Prostate gland (tissue), 2 donors: ENCODE measurements at regions not wholly inside any gene's neighbourhood (a gene's known extent, or its start where the extent isn't known, plus 50 kb on each side); places are given as distances from the start of the nearest gene placed in this dataset.
A peak's percentile ranks its signal among the peaks of the same experiment; 100 is the strongest.

ENCODE experiments used
- DNase-seq: peaks from one replicate; pipeline ENCODE4 v3.0.0-alpha.2; 2019; ENCODE audit warnings: low spot score
- H3K27ac ChIP-seq, 2 donors: fragments of 200-600 bp; sonication (generic); 2 replicates each; pipeline ENCODE4 v1.5.1; 2017 to 2019
- H3K27me3 ChIP-seq: fragments of 200-600 bp; sonication (generic); replicated peaks from 2 replicates; pipeline ENCODE4 v1.5.1; 2019; ENCODE audit not compliant: insufficient read depth
- H3K36me3 ChIP-seq, 2 donors: fragments of 200-600 bp; sonication (generic); 1 replicate in 1 of 2; 2 replicates in 1 of 2; pipeline versions ENCODE4 v1.5.1 to v1.8.1; 2017 to 2019
- H3K4me1 ChIP-seq: fragments of 200-600 bp; sonication (generic); replicated peaks from 2 replicates; pipeline ENCODE4 v1.5.1; 2019
- H3K4me3 ChIP-seq, 2 donors: fragments of 200-600 bp; sonication (generic); 2 replicates each; pipeline ENCODE4 v1.5.1; 2017 to 2019
- H3K9me3 ChIP-seq: fragments of 200-600 bp; sonication (generic); 2 replicates; pipeline ENCODE4 v1.5.1; 2017
- POLR2A ChIP-seq: fragments of 450-650 bp; IDR thresholded peaks from one replicate; pipeline ENCODE4 v1.6.1; 2016; ENCODE audit warnings: antibody characterized with exemption, mild to moderate bottlenecking
- POLR2AphosphoS5 ChIP-seq: sonication (generic); formaldehyde crosslinking; IDR thresholded peaks from one replicate; pipeline ENCODE4 v1.6.1; 2017; ENCODE audit warnings: antibody characterized with exemption
- WGBS: methylation state at CpG from one replicate; pipeline ENCODE4 v1.1.5; 2018; 5-methylcytosine and 5-hydroxymethylcytosine counted together
- intact Hi-C: fragments of 100-400 bp; cut with DNase I; formaldehyde crosslinking; loops from one replicate; pipeline ENCODE4 v1.14.2; 2022
- TF ChIP-seq, protein P1 (sequence below), 4 experiments: fragments of 200-600 bp in 2 of 4; fragments of 450-650 bp in 2 of 4; sonication (generic) in 2 of 4; IDR thresholded peaks; 1 replicate in 3 of 4; 2 replicates in 1 of 4; pipeline ENCODE4 v1.5.1; 2016 to 2019; ENCODE audit warnings: antibody characterized with exemption in 4 of 4, mild to moderate bottlenecking in 2 of 4, moderate library complexity in 2 of 4

DNA sequence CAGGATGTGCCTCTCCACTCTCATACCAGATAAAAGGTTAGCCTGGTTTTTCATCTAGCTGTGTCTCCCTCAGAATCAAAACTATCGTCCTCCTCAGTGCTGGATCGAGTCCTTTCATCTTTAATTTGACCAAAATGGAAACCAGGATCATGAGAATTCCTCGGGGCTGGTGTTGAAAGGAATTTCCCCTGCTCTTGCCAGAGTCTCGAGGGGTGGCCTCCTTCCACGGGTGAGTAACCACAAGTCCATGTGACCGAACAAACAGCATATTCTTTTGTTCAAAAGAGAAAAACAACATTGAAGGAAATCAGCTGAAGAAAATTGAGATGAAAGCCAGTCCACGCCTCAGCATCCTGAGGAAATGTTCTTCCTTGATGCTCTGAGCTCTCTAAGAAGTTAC, 165.9 kb upstream of the CDYL start:
- 41% methylated on average over 7 of the region's 7 CpGs for WGBS
- DNase-seq = no peak
- Histone ChIP-seq H3K27ac (no peak overlapping the region), H3K4me3 (no peak overlapping the region), H3K4me1 (no peaks in the 10 kb centered on the region), H3K36me3 (no peaks in the 10 kb centered on the region), H3K27me3 (no peaks in the 10 kb centered on the region), H3K9me3 (no peaks in the 10 kb centered on the region)
- TF ChIP-seq POLR2A (no peak), POLR2AphosphoS5 (peak; percentile 11)
- TF ChIP-seq, protein P1, sequence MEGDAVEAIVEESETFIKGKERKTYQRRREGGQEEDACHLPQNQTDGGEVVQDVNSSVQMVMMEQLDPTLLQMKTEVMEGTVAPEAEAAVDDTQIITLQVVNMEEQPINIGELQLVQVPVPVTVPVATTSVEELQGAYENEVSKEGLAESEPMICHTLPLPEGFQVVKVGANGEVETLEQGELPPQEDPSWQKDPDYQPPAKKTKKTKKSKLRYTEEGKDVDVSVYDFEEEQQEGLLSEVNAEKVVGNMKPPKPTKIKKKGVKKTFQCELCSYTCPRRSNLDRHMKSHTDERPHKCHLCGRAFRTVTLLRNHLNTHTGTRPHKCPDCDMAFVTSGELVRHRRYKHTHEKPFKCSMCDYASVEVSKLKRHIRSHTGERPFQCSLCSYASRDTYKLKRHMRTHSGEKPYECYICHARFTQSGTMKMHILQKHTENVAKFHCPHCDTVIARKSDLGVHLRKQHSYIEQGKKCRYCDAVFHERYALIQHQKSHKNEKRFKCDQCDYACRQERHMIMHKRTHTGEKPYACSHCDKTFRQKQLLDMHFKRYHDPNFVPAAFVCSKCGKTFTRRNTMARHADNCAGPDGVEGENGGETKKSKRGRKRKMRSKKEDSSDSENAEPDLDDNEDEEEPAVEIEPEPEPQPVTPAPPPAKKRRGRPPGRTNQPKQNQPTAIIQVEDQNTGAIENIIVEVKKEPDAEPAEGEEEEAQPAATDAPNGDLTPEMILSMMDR (IDR thresholded peaks at IDR 0.05) = no peak
- intact Hi-C loops = no loop called here

DNA sequence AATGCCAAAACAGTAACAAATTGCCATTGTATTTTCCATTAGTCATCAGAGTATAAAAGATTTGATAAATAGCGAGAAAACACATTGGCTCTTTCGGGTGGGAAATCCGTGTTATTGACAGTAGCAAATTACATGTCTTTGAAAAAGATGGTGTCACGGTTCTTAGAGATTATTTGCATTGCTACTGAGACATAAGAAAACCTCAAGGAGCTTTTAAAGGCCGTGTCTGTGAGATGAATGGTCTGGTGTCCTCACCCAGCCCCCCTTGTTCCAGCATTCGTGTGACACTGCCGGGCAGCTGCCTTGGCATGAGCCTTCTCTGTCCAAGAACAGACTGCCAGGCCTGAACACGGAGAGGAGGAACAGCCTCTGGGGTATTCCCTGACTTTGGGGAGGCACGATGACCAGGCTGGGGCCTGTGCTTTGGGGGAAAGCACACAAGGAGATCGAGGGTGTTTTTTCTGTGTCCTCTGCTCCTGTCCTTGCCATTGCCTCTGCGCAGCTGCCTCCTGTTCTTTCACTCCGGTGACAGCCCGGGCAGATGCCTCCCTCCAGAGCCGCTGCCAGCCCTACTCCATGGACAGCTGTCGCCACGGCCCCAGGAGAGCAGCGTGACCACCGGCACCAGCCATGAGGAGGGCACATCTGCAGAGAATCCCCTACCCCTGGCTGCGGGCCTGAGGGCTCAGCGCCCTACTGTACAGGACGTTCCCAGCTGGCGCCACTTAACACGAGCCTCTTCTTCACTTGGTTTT, 167.7 kb upstream of the CDYL start:
- WGBS = 87% methylated on average over 22 of the region's 23 CpGs
- TF ChIP-seq, protein P1 (IDR thresholded peaks at IDR 0.05) = no peak
- TF ChIP-seq POLR2A = no peak
- no peak for TF ChIP-seq POLR2AphosphoS5
- H3K4me3 ChIP-seq = no peak overlapping the region
- H3K9me3 ChIP-seq = no peaks in the 10 kb centered on the region
- H3K27me3 ChIP-seq = no peaks in the 10 kb centered on the region
- intact Hi-C loops = no loop called here
- no peaks in the 10 kb centered on the region for H3K36me3 ChIP-seq
- no peak for DNase-seq
- H3K4me1 ChIP-seq = no peaks in the 10 kb centered on the region
- H3K27ac ChIP-seq = no peak overlapping the region

DNA sequence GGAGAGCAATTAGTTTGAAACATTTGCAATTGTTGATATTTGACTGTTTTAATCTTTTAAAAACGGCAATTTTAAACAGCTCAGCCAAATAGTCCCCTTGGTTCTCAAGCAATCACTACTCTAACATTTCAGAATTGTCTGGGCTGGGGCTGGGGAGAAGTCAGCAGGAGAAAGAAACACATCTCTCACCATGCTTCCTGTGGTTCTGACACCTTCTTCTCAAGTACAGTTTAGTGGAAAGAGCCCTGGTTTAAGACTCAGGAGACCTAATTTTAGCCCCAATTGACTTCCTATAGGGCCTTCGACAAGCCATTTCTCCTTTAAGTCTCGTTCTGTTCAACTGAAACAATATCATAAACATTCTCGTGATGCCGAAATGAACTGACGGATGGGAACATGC, 168.4 kb upstream of the CDYL start:
- no peak overlapping the region for H3K27ac ChIP-seq
- no peaks in the 10 kb centered on the region for H3K4me1 ChIP-seq
- intact Hi-C loops = no loop called here
- H3K27me3 ChIP-seq = no peaks in the 10 kb centered on the region
- H3K9me3 ChIP-seq = no peaks in the 10 kb centered on the region
- H3K4me3 ChIP-seq = no peak overlapping the region
- no peak for DNase-seq
- no peaks in the 10 kb centered on the region for H3K36me3 ChIP-seq
- WGBS = 70% methylated on average over 6 of the region's 6 CpGs
- no peak for TF ChIP-seq POLR2A
- TF ChIP-seq POLR2AphosphoS5 = no peak
- TF ChIP-seq, protein P1 (IDR thresholded peaks at IDR 0.05) = no peak

DNA sequence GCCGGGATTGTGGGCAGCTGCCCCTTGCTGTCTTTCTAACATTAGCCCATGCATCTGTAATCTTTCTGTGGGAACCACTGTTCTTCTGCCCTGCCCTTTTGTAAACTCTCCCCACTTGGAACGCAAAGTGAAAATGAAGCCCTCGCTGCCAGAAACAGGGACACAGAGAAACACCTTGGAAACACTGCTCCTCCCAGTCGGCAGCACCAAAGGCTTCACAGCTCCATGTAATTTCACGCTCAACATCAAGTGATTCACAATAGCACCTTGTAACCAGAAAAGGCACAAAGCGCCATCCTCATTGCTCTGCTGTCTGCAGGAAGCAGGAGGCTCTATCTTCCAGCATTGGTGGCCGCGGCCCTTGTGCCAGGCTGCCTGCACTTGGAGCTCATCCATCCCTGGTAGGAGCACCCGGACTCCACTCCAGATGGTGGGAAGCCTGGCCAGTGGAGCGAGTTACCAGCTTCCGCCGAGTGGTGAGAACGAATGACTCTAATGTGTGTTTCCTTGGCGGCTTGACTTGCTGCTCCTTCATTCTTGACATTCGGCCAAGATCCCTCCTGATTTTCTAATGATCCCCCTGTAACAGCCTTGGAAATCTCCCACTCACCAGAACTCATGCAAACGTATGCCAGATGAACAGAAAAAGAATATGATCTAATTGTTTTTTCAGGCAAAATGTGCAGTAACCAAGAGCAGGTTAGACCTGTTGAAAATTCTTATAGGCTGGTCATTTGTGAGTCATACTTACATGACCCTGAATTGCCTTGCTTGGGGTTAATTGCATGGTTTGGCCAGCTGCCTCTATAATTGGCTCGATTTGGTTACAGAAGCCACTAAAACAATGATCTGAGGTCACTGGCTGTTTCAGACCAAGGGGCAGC, 169.1 kb upstream of the CDYL start:
- no peak for DNase-seq
- no peak overlapping the region for H3K27ac ChIP-seq
- no peak for TF ChIP-seq POLR2AphosphoS5
- TF ChIP-seq, protein P1 (IDR thresholded peaks at IDR 0.05) = no peak
- TF ChIP-seq POLR2A = no peak
- H3K4me1 ChIP-seq = no peaks in the 10 kb centered on the region
- no peak overlapping the region for H3K4me3 ChIP-seq
- intact Hi-C loops = no loop called here
- H3K27me3 ChIP-seq = no peaks in the 10 kb centered on the region
- H3K36me3 ChIP-seq = no peaks in the 10 kb centered on the region
- H3K9me3 ChIP-seq = no peaks in the 10 kb centered on the region
- 30% methylated on average over 17 of the region's 17 CpGs for WGBS
